ENCODE measurements at regions not wholly inside any gene's neighbourhood (a gene's known extent, or its start where the extent isn't known, plus 50 kb on each side); places are given as distances from the start of the nearest gene placed in this dataset.

DNA sequence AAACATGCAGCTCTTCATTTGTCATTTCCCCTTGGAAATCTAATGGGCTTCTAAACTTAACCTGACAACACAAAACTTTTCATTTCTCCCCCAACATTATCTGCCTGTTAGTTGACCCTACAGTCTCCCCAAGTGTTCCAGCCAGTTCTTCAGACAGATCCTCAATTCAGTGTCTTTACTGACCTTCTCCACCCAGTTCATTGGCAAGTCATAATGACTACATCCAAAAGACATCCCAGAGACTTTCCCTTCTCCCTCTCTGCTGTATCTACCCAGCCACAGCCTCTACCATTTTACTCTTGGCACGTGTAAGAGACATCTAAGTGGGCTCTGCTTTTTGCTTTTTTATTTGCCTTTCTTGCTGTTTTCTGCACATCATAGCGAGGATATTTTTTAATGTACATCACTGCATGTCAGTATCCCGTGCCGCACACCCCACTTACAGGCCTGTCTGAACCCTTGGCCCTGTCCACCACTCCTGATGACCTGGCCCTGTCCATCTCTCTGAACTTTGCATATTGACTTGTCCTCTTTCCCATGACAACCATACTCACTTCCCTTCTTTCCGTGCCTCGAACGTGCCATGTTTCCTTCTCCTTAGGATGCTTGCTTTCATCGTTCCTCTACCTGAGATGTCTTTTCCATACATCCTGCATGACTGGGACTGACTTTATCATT lies 391.9 kb downstream of the IRS2 start:
- H3K9ac ChIP-seq (ENCODE audit: low read depth, low read length) = no peak overlapping the region
- H3K4me3 ChIP-seq (ENCODE audit: low read length) = no peak overlapping the region
- H3K4me2 ChIP-seq (ENCODE audit: low read length) = no peak overlapping the region
- H3K4me1 ChIP-seq (ENCODE audit: control insufficient read depth, insufficient read depth, low read length) = peaks cover 19% of the 10 kb centered on the region
- no peaks in the 10 kb centered on the region for H3K36me3 ChIP-seq (ENCODE audit: insufficient read depth, low read length)
- no peaks in the 10 kb centered on the region for H3K9me3 ChIP-seq (replicated peaks; ENCODE audit: low read length)
- H3K27me3 ChIP-seq (ENCODE audit: control insufficient read depth, insufficient read depth, low read length) = no peaks in the 10 kb centered on the region

DNA sequence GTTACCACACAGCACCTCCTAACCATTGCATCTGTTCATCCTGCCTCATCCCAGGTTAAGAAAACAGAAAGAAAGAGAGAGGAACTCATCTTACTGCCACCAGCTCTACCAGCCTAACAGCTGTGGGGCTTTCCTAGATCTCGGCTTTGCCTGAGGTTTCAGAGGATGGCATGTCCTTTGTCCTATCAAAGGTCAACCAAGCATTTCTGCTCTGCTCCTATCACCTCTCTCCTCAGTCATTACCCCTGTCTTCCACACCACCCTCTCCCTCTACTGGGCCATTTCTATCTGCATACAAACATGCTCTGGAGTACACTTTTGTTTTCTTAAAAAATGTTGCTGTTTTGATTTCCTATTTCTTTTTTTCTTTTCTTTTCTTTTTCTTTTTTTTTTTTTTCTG lies 393.3 kb downstream of the IRS2 start:
- no peaks in the 10 kb centered on the region for H3K9me3 ChIP-seq (replicated peaks; ENCODE audit: low read length)
- H3K27me3 ChIP-seq (ENCODE audit: control insufficient read depth, insufficient read depth, low read length) = no peaks in the 10 kb centered on the region
- no peaks in the 10 kb centered on the region for H3K36me3 ChIP-seq (ENCODE audit: insufficient read depth, low read length)
- no peak overlapping the region for H3K4me3 ChIP-seq (ENCODE audit: low read length)
- no peak overlapping the region for H3K9ac ChIP-seq (ENCODE audit: low read depth, low read length)
- peaks cover 24% of the 10 kb centered on the region for H3K4me1 ChIP-seq (ENCODE audit: control insufficient read depth, insufficient read depth, low read length)
- H3K4me2 ChIP-seq (ENCODE audit: low read length) = no peak overlapping the region

DNA sequence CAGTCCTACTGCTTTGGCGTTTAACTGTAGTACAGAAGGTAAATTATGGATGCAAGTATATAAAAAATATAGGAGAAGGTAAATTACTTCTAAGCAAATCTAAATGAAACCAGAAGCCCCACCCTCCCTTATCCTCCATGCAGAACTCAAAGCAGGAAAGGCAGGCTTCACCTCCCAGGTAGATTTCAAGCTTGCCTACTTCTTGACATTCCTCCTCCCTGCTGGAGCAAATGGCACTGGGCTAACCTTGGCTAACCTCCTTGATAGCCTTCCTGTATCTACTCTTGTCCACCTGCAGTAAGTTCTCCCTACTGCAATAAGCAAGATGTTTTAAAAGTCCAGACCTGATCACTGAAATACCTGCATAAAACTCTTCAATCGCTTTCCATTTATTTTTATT lies 396.0 kb downstream of the IRS2 start:
- Histone ChIP-seq H3K9ac (ENCODE audit: low read depth, low read length) (no peak overlapping the region), H3K36me3 (ENCODE audit: insufficient read depth, low read length) (no peaks in the 10 kb centered on the region), H3K4me2 (ENCODE audit: low read length) (no peak overlapping the region), H3K27me3 (ENCODE audit: control insufficient read depth, insufficient read depth, low read length) (no peaks in the 10 kb centered on the region), H3K9me3 (replicated peaks; ENCODE audit: low read length) (no peaks in the 10 kb centered on the region), H3K4me1 (ENCODE audit: control insufficient read depth, insufficient read depth, low read length) (peaks cover 25% of the 10 kb centered on the region), H3K4me3 (ENCODE audit: low read length) (no peak overlapping the region)

GRCh38 chr13:109389892-109390345 lies 396.5 kb downstream of the IRS2 start:
- H3K4me2 ChIP-seq (ENCODE audit: low read length) = no peak overlapping the region
- peaks cover 30% of the 10 kb centered on the region for H3K4me1 ChIP-seq (ENCODE audit: control insufficient read depth, insufficient read depth, low read length)
- H3K9ac ChIP-seq (ENCODE audit: low read depth, low read length) = peak overlapping the region; percentile 25
- no peaks in the 10 kb centered on the region for H3K9me3 ChIP-seq (replicated peaks; ENCODE audit: low read length)
- H3K27me3 ChIP-seq (ENCODE audit: control insufficient read depth, insufficient read depth, low read length) = no peaks in the 10 kb centered on the region
- no peak overlapping the region for H3K4me3 ChIP-seq (ENCODE audit: low read length)
- no peaks in the 10 kb centered on the region for H3K36me3 ChIP-seq (ENCODE audit: insufficient read depth, low read length)

GRCh38 chr13:109389456-109389855 lies 396.9 kb downstream of the IRS2 start:
- Histone ChIP-seq H3K4me2 (ENCODE audit: low read length) (no peak overlapping the region), H3K27me3 (ENCODE audit: control insufficient read depth, insufficient read depth, low read length) (no peaks in the 10 kb centered on the region), H3K9ac (ENCODE audit: low read depth, low read length) (peak overlapping the region; percentile 25), H3K9me3 (replicated peaks; ENCODE audit: low read length) (no peaks in the 10 kb centered on the region), H3K4me1 (ENCODE audit: control insufficient read depth, insufficient read depth, low read length) (peaks cover 30% of the 10 kb centered on the region), H3K36me3 (ENCODE audit: insufficient read depth, low read length) (no peaks in the 10 kb centered on the region), H3K4me3 (ENCODE audit: low read length) (no peak overlapping the region)

GRCh38 chr13:109387471-109387870 lies 398.9 kb downstream of the IRS2 start:
- no peak overlapping the region for H3K4me3 ChIP-seq (ENCODE audit: low read length)
- H3K4me1 ChIP-seq (ENCODE audit: control insufficient read depth, insufficient read depth, low read length) = peaks cover 34% of the 10 kb centered on the region
- H3K9ac ChIP-seq (ENCODE audit: low read depth, low read length) = no peak overlapping the region
- H3K9me3 ChIP-seq (replicated peaks; ENCODE audit: low read length) = no peaks in the 10 kb centered on the region
- no peaks in the 10 kb centered on the region for H3K36me3 ChIP-seq (ENCODE audit: insufficient read depth, low read length)
- H3K27me3 ChIP-seq (ENCODE audit: control insufficient read depth, insufficient read depth, low read length) = no peaks in the 10 kb centered on the region
- H3K4me2 ChIP-seq (ENCODE audit: low read length) = no peak overlapping the region

- Histone ChIP-seq H3K9me3 (replicated peaks; ENCODE audit: low read length) (no peaks in the 10 kb centered on the region), H3K4me3 (ENCODE audit: low read length) (no peak overlapping the region), H3K9ac (ENCODE audit: low read depth, low read length) (peak overlapping the region; percentile 67), H3K4me1 (ENCODE audit: control insufficient read depth, insufficient read depth, low read length) (peaks cover 50% of the 10 kb centered on the region), H3K4me2 (ENCODE audit: low read length) (no peak overlapping the region), H3K36me3 (ENCODE audit: insufficient read depth, low read length) (no peaks in the 10 kb centered on the region), H3K27me3 (ENCODE audit: control insufficient read depth, insufficient read depth, low read length) (no peaks in the 10 kb centered on the region)
Measured at GRCh38 chr13:109385242-109385560, 401.2 kb downstream of the IRS2 start.

GRCh38 chr13:109384491-109385241 lies 401.7 kb downstream of the IRS2 start:
- H3K9ac ChIP-seq (ENCODE audit: low read depth, low read length) = peak overlapping the region; percentile 67

DNA sequence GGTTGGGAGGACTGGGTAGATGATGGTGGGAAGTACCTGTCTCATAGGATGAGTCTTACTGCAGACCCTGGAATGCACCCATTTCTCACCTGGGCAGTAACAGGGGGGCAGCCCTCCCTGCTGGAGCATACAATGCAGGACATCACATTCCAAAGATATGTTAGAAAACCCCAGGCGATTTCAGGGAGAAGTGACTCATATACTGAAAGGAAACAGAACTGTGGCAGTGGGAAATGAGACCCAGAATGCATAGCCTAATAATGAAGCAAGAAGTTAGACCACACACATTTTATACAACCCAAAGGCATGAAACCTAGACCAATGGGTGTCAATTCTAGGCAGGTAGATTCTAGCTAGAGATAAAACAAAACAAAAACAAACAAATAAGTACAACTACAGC lies 402.7 kb downstream of the IRS2 start:
- Histone ChIP-seq H3K9ac (ENCODE audit: low read depth, low read length) (peak overlapping the region; percentile 57), H3K27me3 (ENCODE audit: control insufficient read depth, insufficient read depth, low read length) (no peaks in the 10 kb centered on the region)

More at GRCh38 chr13:109384491-109385241, 401.7 kb downstream of the IRS2 start:
- H3K36me3 ChIP-seq (ENCODE audit: insufficient read depth, low read length) = no peaks in the 10 kb centered on the region
- H3K27me3 ChIP-seq (ENCODE audit: control insufficient read depth, insufficient read depth, low read length) = no peaks in the 10 kb centered on the region
- no peak overlapping the region for H3K4me3 ChIP-seq (ENCODE audit: low read length)
- H3K4me2 ChIP-seq (ENCODE audit: low read length) = no peak overlapping the region
- H3K4me1 ChIP-seq (ENCODE audit: control insufficient read depth, insufficient read depth, low read length) = peaks cover 45% of the 10 kb centered on the region
- H3K9me3 ChIP-seq (replicated peaks; ENCODE audit: low read length) = no peaks in the 10 kb centered on the region

GRCh38 chr13:109381546-109382180 lies 404.7 kb downstream of the IRS2 start:
- H3K9ac ChIP-seq (ENCODE audit: low read depth, low read length) = peak overlapping the region; percentile 78
- no peaks in the 10 kb centered on the region for H3K9me3 ChIP-seq (replicated peaks; ENCODE audit: low read length)
- peak overlapping the region; percentile 4 for H3K4me3 ChIP-seq (ENCODE audit: low read length)
- no peaks in the 10 kb centered on the region for H3K36me3 ChIP-seq (ENCODE audit: insufficient read depth, low read length)
- H3K27me3 ChIP-seq (ENCODE audit: control insufficient read depth, insufficient read depth, low read length) = no peaks in the 10 kb centered on the region
- H3K4me2 ChIP-seq (ENCODE audit: low read length) = peak overlapping the region; percentile 63
- H3K4me1 ChIP-seq (ENCODE audit: control insufficient read depth, insufficient read depth, low read length) = peaks cover 38% of the 10 kb centered on the region

More for the DNA sequence above, 402.7 kb downstream of the IRS2 start:
- no peak overlapping the region for H3K4me2 ChIP-seq (ENCODE audit: low read length)
- no peaks in the 10 kb centered on the region for H3K36me3 ChIP-seq (ENCODE audit: insufficient read depth, low read length)
- H3K4me1 ChIP-seq (ENCODE audit: control insufficient read depth, insufficient read depth, low read length) = peaks cover 38% of the 10 kb centered on the region
- no peak overlapping the region for H3K4me3 ChIP-seq (ENCODE audit: low read length)
- H3K9me3 ChIP-seq (replicated peaks; ENCODE audit: low read length) = no peaks in the 10 kb centered on the region

- Histone ChIP-seq H3K4me2 (ENCODE audit: low read length) (no peak overlapping the region), H3K27me3 (ENCODE audit: control insufficient read depth, insufficient read depth, low read length) (no peaks in the 10 kb centered on the region), H3K4me1 (ENCODE audit: control insufficient read depth, insufficient read depth, low read length) (peaks cover 37% of the 10 kb centered on the region), H3K9me3 (replicated peaks; ENCODE audit: low read length) (no peaks in the 10 kb centered on the region), H3K4me3 (ENCODE audit: low read length) (no peak overlapping the region), H3K36me3 (ENCODE audit: insufficient read depth, low read length) (no peaks in the 10 kb centered on the region), H3K9ac (ENCODE audit: low read depth, low read length) (no peak overlapping the region)
Measured at GRCh38 chr13:109380457-109380856, 405.9 kb downstream of the IRS2 start.

Measured in skeletal muscle satellite cell (primary cell).